ENCODE measurements at regions not wholly inside any gene's neighbourhood (a gene's known extent, or its start where the extent isn't known, plus 50 kb on each side); places are given as distances from the start of the nearest gene placed in this dataset.

DNA sequence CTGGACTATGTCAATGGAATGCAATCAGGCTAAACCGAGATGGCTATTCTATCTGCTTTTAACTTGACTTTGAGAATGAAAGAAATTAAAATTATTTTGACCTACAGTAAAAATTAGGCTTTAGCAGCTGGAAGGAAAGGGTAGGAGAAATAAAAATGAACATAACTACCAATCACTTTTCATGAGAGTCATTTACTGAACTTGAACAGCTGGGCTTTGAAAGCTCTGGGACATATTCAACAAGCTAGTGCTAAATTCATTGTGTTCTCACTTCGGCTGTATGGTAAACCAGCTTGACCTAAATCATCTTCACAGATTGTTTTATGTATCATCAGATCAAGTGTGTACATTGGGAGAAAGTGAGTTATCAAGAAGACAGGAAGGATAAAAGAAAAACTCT lies 161.5 kb upstream of the STXBP5 start:
- TF ChIP-seq, protein P1, sequence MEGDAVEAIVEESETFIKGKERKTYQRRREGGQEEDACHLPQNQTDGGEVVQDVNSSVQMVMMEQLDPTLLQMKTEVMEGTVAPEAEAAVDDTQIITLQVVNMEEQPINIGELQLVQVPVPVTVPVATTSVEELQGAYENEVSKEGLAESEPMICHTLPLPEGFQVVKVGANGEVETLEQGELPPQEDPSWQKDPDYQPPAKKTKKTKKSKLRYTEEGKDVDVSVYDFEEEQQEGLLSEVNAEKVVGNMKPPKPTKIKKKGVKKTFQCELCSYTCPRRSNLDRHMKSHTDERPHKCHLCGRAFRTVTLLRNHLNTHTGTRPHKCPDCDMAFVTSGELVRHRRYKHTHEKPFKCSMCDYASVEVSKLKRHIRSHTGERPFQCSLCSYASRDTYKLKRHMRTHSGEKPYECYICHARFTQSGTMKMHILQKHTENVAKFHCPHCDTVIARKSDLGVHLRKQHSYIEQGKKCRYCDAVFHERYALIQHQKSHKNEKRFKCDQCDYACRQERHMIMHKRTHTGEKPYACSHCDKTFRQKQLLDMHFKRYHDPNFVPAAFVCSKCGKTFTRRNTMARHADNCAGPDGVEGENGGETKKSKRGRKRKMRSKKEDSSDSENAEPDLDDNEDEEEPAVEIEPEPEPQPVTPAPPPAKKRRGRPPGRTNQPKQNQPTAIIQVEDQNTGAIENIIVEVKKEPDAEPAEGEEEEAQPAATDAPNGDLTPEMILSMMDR (IDR thresholded peaks at IDR 0.05): no peak
- TF ChIP-seq EZH2 (IDR thresholded peaks at IDR 0.05; ENCODE audit: borderline replicate concordance, insufficient read depth, low read depth, low read length, poor library complexity, severe bottlenecking): no peak

Measured in B cell (primary cell).